WTC11 (cell line): ENCODE measurements at regions not wholly inside any gene's neighbourhood (a gene's known extent, or its start where the extent isn't known, plus 50 kb on each side); places are given as distances from the start of the nearest gene placed in this dataset.

Experiments used
- CREM ChIP-seq: sonication (generic); formaldehyde crosslinking; IDR thresholded peaks from 2 replicates; pipeline ENCODE4 v1.8.1; 2022; ENCODE audit warnings: mild to moderate bottlenecking, missing genetic modification reagents, moderate library complexity
- GTF2I ChIP-seq: fragments of 250-450 bp; sonication (Bioruptor Pico); conservative IDR thresholded peaks from 2 replicates; pipeline ENCODE4 v1.4.0; 2021; ENCODE audit warnings: mild to moderate bottlenecking
- HMGA2 ChIP-seq: fragments of 250-450 bp; sonication (Bioruptor Pico); IDR thresholded peaks from 2 replicates; pipeline ENCODE4 v1.4.0; 2021; ENCODE audit warnings: mild to moderate bottlenecking, moderate library complexity
- RELA ChIP-seq: sonication (generic); formaldehyde crosslinking; IDR thresholded peaks from 2 replicates; pipeline ENCODE4 v1.8.1; 2022; ENCODE audit warnings: missing genetic modification reagents, mild to moderate bottlenecking, borderline replicate concordance
- SP1 ChIP-seq: sonication (generic); formaldehyde crosslinking; conservative IDR thresholded peaks from 2 replicates; pipeline ENCODE4 v1.8.1; 2022; ENCODE audit warnings: missing genetic modification reagents
- TCF7 ChIP-seq: sonication (generic); formaldehyde crosslinking; IDR thresholded peaks from 2 replicates; pipeline ENCODE4 v1.8.0; 2022; ENCODE audit warnings: mild to moderate bottlenecking, low read depth, missing genetic modification reagents, moderate library complexity
- ZBTB21 ChIP-seq: sonication (generic); formaldehyde crosslinking; IDR thresholded peaks from 2 replicates; pipeline ENCODE4 v1.8.1; 2023; ENCODE audit warnings: mild to moderate bottlenecking, missing genetic modification reagents, borderline replicate concordance
- ZNF232 ChIP-seq: sonication (generic); formaldehyde crosslinking; IDR thresholded peaks from 2 replicates; pipeline ENCODE4 v1.8.0; 2022; ENCODE audit warnings: mild to moderate bottlenecking, missing genetic modification reagents
- TF ChIP-seq, protein P1 (sequence below): fragments of 200-600 bp; IDR thresholded peaks from 2 replicates; pipeline ENCODE4 v1.8.0; 2022; ENCODE audit warnings: antibody characterized with exemption
- TF ChIP-seq, protein P2 (sequence below): sonication (generic); formaldehyde crosslinking; IDR thresholded peaks from 2 replicates; pipeline ENCODE4 v1.8.1; 2023; ENCODE audit warnings: mild to moderate bottlenecking, missing genetic modification reagents, moderate library complexity
- TF ChIP-seq, protein P3 (sequence below): sonication (generic); formaldehyde crosslinking; IDR thresholded peaks from 2 replicates; pipeline ENCODE4 v1.8.1; 2022; ENCODE audit warnings: mild to moderate bottlenecking, missing genetic modification reagents, moderate library complexity, borderline replicate concordance

DNA sequence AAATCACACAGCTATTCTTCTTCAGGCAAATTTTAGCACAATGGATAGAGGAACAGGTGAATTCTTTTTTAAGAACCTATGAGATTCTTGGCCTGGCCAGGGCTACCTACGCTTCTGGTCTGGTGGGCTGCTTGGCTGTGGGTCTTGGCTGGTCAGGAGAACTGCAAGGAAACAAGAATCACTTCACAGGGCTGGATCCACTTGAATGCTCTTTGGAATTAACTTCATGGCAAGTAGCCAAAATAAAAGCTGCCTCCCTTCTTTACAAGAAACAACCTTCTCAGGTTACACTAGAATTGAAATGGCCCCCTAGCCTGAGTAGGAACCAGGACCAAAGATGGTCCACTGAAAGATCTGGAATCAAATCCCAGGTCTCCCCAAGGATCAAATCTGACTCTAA lies 519.1 kb downstream of the IQCM start:
- TF ChIP-seq GTF2I = no peak
- TF ChIP-seq, protein P1, sequence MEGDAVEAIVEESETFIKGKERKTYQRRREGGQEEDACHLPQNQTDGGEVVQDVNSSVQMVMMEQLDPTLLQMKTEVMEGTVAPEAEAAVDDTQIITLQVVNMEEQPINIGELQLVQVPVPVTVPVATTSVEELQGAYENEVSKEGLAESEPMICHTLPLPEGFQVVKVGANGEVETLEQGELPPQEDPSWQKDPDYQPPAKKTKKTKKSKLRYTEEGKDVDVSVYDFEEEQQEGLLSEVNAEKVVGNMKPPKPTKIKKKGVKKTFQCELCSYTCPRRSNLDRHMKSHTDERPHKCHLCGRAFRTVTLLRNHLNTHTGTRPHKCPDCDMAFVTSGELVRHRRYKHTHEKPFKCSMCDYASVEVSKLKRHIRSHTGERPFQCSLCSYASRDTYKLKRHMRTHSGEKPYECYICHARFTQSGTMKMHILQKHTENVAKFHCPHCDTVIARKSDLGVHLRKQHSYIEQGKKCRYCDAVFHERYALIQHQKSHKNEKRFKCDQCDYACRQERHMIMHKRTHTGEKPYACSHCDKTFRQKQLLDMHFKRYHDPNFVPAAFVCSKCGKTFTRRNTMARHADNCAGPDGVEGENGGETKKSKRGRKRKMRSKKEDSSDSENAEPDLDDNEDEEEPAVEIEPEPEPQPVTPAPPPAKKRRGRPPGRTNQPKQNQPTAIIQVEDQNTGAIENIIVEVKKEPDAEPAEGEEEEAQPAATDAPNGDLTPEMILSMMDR = no peak
- no peak for TF ChIP-seq HMGA2 (CRISPR knock-in tag)
- TF ChIP-seq, protein P2, sequence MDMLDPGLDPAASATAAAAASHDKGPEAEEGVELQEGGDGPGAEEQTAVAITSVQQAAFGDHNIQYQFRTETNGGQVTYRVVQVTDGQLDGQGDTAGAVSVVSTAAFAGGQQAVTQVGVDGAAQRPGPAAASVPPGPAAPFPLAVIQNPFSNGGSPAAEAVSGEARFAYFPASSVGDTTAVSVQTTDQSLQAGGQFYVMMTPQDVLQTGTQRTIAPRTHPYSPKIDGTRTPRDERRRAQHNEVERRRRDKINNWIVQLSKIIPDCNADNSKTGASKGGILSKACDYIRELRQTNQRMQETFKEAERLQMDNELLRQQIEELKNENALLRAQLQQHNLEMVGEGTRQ (CRISPR knock-in tag) = no peak
- TF ChIP-seq SP1 = no peak
- TF ChIP-seq ZBTB21 (CRISPR knock-in tag) = no peak
- no peak for TF ChIP-seq RELA (CRISPR knock-in tag)
- no peak for TF ChIP-seq TCF7 (CRISPR knock-in tag)
- TF ChIP-seq, protein P3, sequence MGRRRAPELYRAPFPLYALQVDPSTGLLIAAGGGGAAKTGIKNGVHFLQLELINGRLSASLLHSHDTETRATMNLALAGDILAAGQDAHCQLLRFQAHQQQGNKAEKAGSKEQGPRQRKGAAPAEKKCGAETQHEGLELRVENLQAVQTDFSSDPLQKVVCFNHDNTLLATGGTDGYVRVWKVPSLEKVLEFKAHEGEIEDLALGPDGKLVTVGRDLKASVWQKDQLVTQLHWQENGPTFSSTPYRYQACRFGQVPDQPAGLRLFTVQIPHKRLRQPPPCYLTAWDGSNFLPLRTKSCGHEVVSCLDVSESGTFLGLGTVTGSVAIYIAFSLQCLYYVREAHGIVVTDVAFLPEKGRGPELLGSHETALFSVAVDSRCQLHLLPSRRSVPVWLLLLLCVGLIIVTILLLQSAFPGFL = no peak
- no peak for TF ChIP-seq CREM (CRISPR knock-in tag)
- TF ChIP-seq ZNF232 (CRISPR knock-in tag) = no peak
